A172 (cell line): ENCODE measurements at regions not wholly inside any gene's neighbourhood (a gene's known extent, or its start where the extent isn't known, plus 50 kb on each side); places are given as distances from the start of the nearest gene placed in this dataset.
"Not testable (repeated sequence)": the region's sequence is repeated elsewhere in the genome, so short reads cannot be mapped to it uniquely, and the experiment has no call there.

Experiments
- DNase-seq: peaks from one replicate; pipeline ENCODE4 v3.0.0-alpha.2; 2015; ENCODE audit warnings: low spot score

- DNase-seq, result no peak
These were observed 61.9 kb upstream of the ATP12A start for GRCh38 chr13:24618011-24618955.

- no peak for DNase-seq
These were observed 60.9 kb upstream of the ATP12A start for GRCh38 chr13:24619282-24619681.

- not testable (repeated sequence) for DNase-seq
These were observed 57.6 kb upstream of the ATP12A start for GRCh38 chr13:24622481-24623148.

GRCh38 chr13:24623149-24623665 lies 57.0 kb upstream of the ATP12A start:
- DNase-seq, result no peak

GRCh38 chr13:24624363-24624762 lies 55.8 kb upstream of the ATP12A start:
- DNase-seq, result no peak

GRCh38 chr13:24624801-24625231 lies 55.4 kb upstream of the ATP12A start:
- no peak for DNase-seq

- no peak for DNase-seq
These were observed 54.9 kb upstream of the ATP12A start for GRCh38 chr13:24625331-24625731.

- no peak for DNase-seq
These were observed 54.0 kb upstream of the ATP12A start for GRCh38 chr13:24625870-24626849.

GRCh38 chr13:24627090-24627714 lies 53.0 kb upstream of the ATP12A start:
- DNase-seq, result no peak

GRCh38 chr13:24627946-24628345 lies 52.3 kb upstream of the ATP12A start:
- no peak for DNase-seq

GRCh38 chr13:24629320-24629719 lies 50.9 kb upstream of the ATP12A start:
- DNase-seq, result no peak

GRCh38 chr13:24630121-24630520 lies 50.1 kb upstream of the ATP12A start:
- no peak for DNase-seq
